ENCODE measurements at regions not wholly inside any gene's neighbourhood (a gene's known extent, or its start where the extent isn't known, plus 50 kb on each side); places are given as distances from the start of the nearest gene placed in this dataset.
"Not testable (repeated sequence)": the region's sequence is repeated elsewhere in the genome, so short reads cannot be mapped to it uniquely, and the experiment has no call there.

- not testable (repeated sequence) for H3K27me3 Mint-ChIP-seq; H3K4me1 Mint-ChIP-seq (ENCODE audit: low read depth); H3K27ac Mint-ChIP-seq; H3K4me3 Mint-ChIP-seq (ENCODE audit: low read depth); DNase-seq (ENCODE audit: low spot score, unreplicated experiment); H3K36me3 Mint-ChIP-seq (ENCODE audit: insufficient read depth)
- peaks cover 12% of the 10 kb centered on the region for H3K9me3 Mint-ChIP-seq (ENCODE audit: low read depth)
These were observed 119.0 kb downstream of the TMEM121 start for GRCh38 chr14:105645389-105645788.

GRCh38 chr14:105646175-105646574, 119.8 kb downstream of the TMEM121 start:
- Mint-ChIP-seq H3K27ac (no peak overlapping the region), H3K4me1 (ENCODE audit: low read depth) (no peaks in the 10 kb centered on the region), H3K36me3 (ENCODE audit: insufficient read depth) (peaks cover 4% of the 10 kb centered on the region), H3K27me3 (no peaks in the 10 kb centered on the region), H3K9me3 (ENCODE audit: low read depth) (peaks cover 12% of the 10 kb centered on the region), H3K4me3 (ENCODE audit: low read depth) (no peak overlapping the region)
- no peak for DNase-seq (ENCODE audit: low spot score, unreplicated experiment)
- no peak for TF ChIP-seq CTCF (IDR thresholded peaks at IDR 0.05; ENCODE audit: unreplicated experiment)

GRCh38 chr14:105646711-105647281, 120.4 kb downstream of the TMEM121 start:
- H3K9me3 Mint-ChIP-seq (ENCODE audit: low read depth): peaks cover 15% of the 10 kb centered on the region
- not testable (repeated sequence) for H3K27ac Mint-ChIP-seq; H3K36me3 Mint-ChIP-seq (ENCODE audit: insufficient read depth); DNase-seq (ENCODE audit: low spot score, unreplicated experiment); H3K4me3 Mint-ChIP-seq (ENCODE audit: low read depth); H3K4me1 Mint-ChIP-seq (ENCODE audit: low read depth); H3K27me3 Mint-ChIP-seq

GRCh38 chr14:105647426-105647783, 121.0 kb downstream of the TMEM121 start:
- peaks cover 16% of the 10 kb centered on the region for H3K9me3 Mint-ChIP-seq (ENCODE audit: low read depth)
- H3K4me3 Mint-ChIP-seq (ENCODE audit: low read depth); H3K27ac Mint-ChIP-seq; DNase-seq (ENCODE audit: low spot score, unreplicated experiment); H3K4me1 Mint-ChIP-seq (ENCODE audit: low read depth); H3K27me3 Mint-ChIP-seq; H3K36me3 Mint-ChIP-seq (ENCODE audit: insufficient read depth): not testable (repeated sequence)

- no peaks in the 10 kb centered on the region for H3K4me1 Mint-ChIP-seq (ENCODE audit: low read depth)
- no peak for DNase-seq (ENCODE audit: low spot score, unreplicated experiment)
- H3K9me3 Mint-ChIP-seq (ENCODE audit: low read depth): peaks cover 17% of the 10 kb centered on the region
- TF ChIP-seq CTCF (IDR thresholded peaks at IDR 0.05; ENCODE audit: unreplicated experiment): no peak
- H3K36me3 Mint-ChIP-seq (ENCODE audit: insufficient read depth): peaks cover 5% of the 10 kb centered on the region
- H3K4me3 Mint-ChIP-seq (ENCODE audit: low read depth): no peak overlapping the region
- no peaks in the 10 kb centered on the region for H3K27me3 Mint-ChIP-seq
- no peak overlapping the region for H3K27ac Mint-ChIP-seq
These were observed 121.6 kb downstream of the TMEM121 start for GRCh38 chr14:105647784-105648608.

- H3K9me3 Mint-ChIP-seq (ENCODE audit: low read depth): peaks cover 16% of the 10 kb centered on the region
- H3K36me3 Mint-ChIP-seq (ENCODE audit: insufficient read depth); H3K4me1 Mint-ChIP-seq (ENCODE audit: low read depth); H3K4me3 Mint-ChIP-seq (ENCODE audit: low read depth); DNase-seq (ENCODE audit: low spot score, unreplicated experiment); H3K27ac Mint-ChIP-seq; H3K27me3 Mint-ChIP-seq: not testable (repeated sequence)
These were observed 122.5 kb downstream of the TMEM121 start for GRCh38 chr14:105648609-105649535.

GRCh38 chr14:105652317-105652716, 125.9 kb downstream of the TMEM121 start:
- H3K27me3 Mint-ChIP-seq; H3K4me3 Mint-ChIP-seq (ENCODE audit: low read depth); H3K4me1 Mint-ChIP-seq (ENCODE audit: low read depth); H3K36me3 Mint-ChIP-seq (ENCODE audit: insufficient read depth); H3K27ac Mint-ChIP-seq; DNase-seq (ENCODE audit: low spot score, unreplicated experiment): not testable (repeated sequence)
- H3K9me3 Mint-ChIP-seq (ENCODE audit: low read depth): peaks cover 23% of the 10 kb centered on the region

GRCh38 chr14:105653921-105654320, 127.5 kb downstream of the TMEM121 start:
- not testable (repeated sequence) for DNase-seq (ENCODE audit: low spot score, unreplicated experiment); H3K4me3 Mint-ChIP-seq (ENCODE audit: low read depth); H3K27ac Mint-ChIP-seq; H3K27me3 Mint-ChIP-seq; H3K4me1 Mint-ChIP-seq (ENCODE audit: low read depth); H3K36me3 Mint-ChIP-seq (ENCODE audit: insufficient read depth)
- peaks cover 34% of the 10 kb centered on the region for H3K9me3 Mint-ChIP-seq (ENCODE audit: low read depth)

- DNase-seq (ENCODE audit: low spot score, unreplicated experiment); H3K27me3 Mint-ChIP-seq; H3K4me3 Mint-ChIP-seq (ENCODE audit: low read depth); H3K4me1 Mint-ChIP-seq (ENCODE audit: low read depth); H3K27ac Mint-ChIP-seq: not testable (repeated sequence)
- Mint-ChIP-seq H3K9me3 (ENCODE audit: low read depth) (peaks cover 43% of the 10 kb centered on the region), H3K36me3 (ENCODE audit: insufficient read depth) (peaks cover 11% of the 10 kb centered on the region)
These were observed 132.9 kb downstream of the TMEM121 start for GRCh38 chr14:105659255-105659654.

Measured in progenitor cell of endocrine pancreas (in vitro differentiated cells).